Upper lobe of left lung (tissue), 4 donors: ENCODE measurements at regions not wholly inside any gene's neighbourhood (a gene's known extent, or its start where the extent isn't known, plus 50 kb on each side); places are given as distances from the start of the nearest gene placed in this dataset.

Experiments used
- EP300 ChIP-seq, 4 donors: sonication (generic); formaldehyde crosslinking; IDR thresholded peaks; one replicate each; pipeline ENCODE4 v1.5.1; 2017; ENCODE audit warnings: antibody characterized with exemption in 4 of 4, control low read depth in 2 of 4
- POLR2A ChIP-seq, 4 donors: fragments of 450-650 bp; IDR thresholded peaks; one replicate each; pipeline ENCODE4 v1.5.1; 2016 to 2017; ENCODE audit warnings: antibody characterized with exemption in 4 of 4, mild to moderate bottlenecking in 2 of 4
- POLR2AphosphoS5 ChIP-seq, 2 donors: sonication (generic); formaldehyde crosslinking; IDR thresholded peaks; one replicate each; pipeline ENCODE4 v1.5.1; 2017; ENCODE audit warnings: antibody characterized with exemption in 2 of 2
- TF ChIP-seq, protein P1 (sequence below), 6 experiments: fragments of 450-650 bp in 4 of 6; fragments of 200-600 bp in 2 of 6; sonication (generic) in 2 of 6; IDR thresholded peaks; one replicate each; pipeline ENCODE4 v1.5.1; 2016 to 2019; ENCODE audit warnings: antibody characterized with exemption in 6 of 6

DNA sequence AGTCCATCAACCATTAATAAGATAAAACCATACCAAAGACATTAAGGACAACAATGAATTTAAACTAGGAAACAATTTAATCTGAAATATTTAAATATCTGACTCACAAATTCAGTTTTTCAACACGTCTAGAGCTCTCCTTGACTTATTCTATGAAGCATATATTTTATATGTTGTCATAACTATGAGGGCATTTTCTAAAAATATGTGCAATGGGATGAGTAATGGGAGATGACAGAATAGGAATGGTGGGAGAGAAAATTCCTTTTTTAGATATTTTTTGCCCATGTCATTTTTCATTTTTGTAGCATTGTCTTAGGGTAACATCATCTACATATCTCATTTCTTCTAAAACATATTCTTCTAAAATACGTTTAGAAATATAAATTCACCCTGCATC is 79.2 kb upstream of the CDH2 start:
- TF ChIP-seq, protein P1, sequence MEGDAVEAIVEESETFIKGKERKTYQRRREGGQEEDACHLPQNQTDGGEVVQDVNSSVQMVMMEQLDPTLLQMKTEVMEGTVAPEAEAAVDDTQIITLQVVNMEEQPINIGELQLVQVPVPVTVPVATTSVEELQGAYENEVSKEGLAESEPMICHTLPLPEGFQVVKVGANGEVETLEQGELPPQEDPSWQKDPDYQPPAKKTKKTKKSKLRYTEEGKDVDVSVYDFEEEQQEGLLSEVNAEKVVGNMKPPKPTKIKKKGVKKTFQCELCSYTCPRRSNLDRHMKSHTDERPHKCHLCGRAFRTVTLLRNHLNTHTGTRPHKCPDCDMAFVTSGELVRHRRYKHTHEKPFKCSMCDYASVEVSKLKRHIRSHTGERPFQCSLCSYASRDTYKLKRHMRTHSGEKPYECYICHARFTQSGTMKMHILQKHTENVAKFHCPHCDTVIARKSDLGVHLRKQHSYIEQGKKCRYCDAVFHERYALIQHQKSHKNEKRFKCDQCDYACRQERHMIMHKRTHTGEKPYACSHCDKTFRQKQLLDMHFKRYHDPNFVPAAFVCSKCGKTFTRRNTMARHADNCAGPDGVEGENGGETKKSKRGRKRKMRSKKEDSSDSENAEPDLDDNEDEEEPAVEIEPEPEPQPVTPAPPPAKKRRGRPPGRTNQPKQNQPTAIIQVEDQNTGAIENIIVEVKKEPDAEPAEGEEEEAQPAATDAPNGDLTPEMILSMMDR (IDR thresholded peaks at IDR 0.05) = no peak
- TF ChIP-seq EP300 (IDR thresholded peaks at IDR 0.05) = no peak
- TF ChIP-seq POLR2AphosphoS5 (IDR thresholded peaks at IDR 0.05) = no peak
- TF ChIP-seq POLR2A (IDR thresholded peaks at IDR 0.05) = no peak
